PC-3 (cell line): ENCODE measurements at regions not wholly inside any gene's neighbourhood (a gene's known extent, or its start where the extent isn't known, plus 50 kb on each side); places are given as distances from the start of the nearest gene placed in this dataset.

Experiments
- ATAC-seq: fragments of 200-7000 bp; cut with Tn5 transposase; 2 replicates; pipeline ENCODE4 v1.9.1; 2020; ENCODE audit warnings: mild to moderate bottlenecking, moderate library complexity
- BruUV-seq: library from RNA; stranded (reverse); fragments of 400-500 nt; replicated peaks from 2 replicates; lab custom pipeline; 2021; lab: Mats Ljungman, UMichigan
- CTCF ChIA-PET: fragments of 300-600 bp; sonication (Branson Sonifier 250); formaldehyde crosslinking; loops from one replicate; lab custom pipeline; 2022; ENCODE audit warnings: antibody characterized with exemption; lab: Charles Lee
- POLR2A ChIA-PET: fragments of 300-600 bp; sonication (Branson Sonifier 250); formaldehyde crosslinking; loops from one replicate; lab custom pipeline; 2022; ENCODE audit warnings: antibody characterized with exemption; ENCODE audit not compliant: unreplicated experiment; lab: Charles Lee
- DNase-seq: peaks from one replicate; pipeline ENCODE4 v3.0.0-alpha.2; 2015
- H2AFZ ChIP-seq: fragments of 300-600 bp; sonication (generic); 2 replicates; pipeline ENCODE4 v1.6.0; 2016; ENCODE audit warnings: antibody characterized with exemption, low read length
- H3F3A ChIP-seq: fragments of 300-600 bp; sonication (generic); one replicate; pipeline ENCODE4 v1.6.0; 2017; ENCODE audit warnings: antibody characterized with exemption, low read length, control low read depth, mild to moderate bottlenecking; ENCODE audit not compliant: unreplicated experiment
- H3K27ac ChIP-seq: fragments of 300-600 bp; sonication (generic); 2 replicates; pipeline ENCODE4 v1.5.1; 2016; ENCODE audit warnings: mild to moderate bottlenecking, low read length
- H3K27me3 ChIP-seq: fragments of 300-600 bp; sonication (generic); 2 replicates; pipeline ENCODE4 v1.6.1; 2016; ENCODE audit warnings: low read length, mixed read lengths
- H3K36me3 ChIP-seq: fragments of 300-600 bp; sonication (generic); 2 replicates; pipeline ENCODE4 v1.6.1; 2016; ENCODE audit warnings: low read depth, mixed run types, low read length, mixed read lengths
- H3K4me1 ChIP-seq: fragments of 300-600 bp; sonication (generic); 2 replicates; pipeline ENCODE4 v1.5.1; 2016; ENCODE audit warnings: low read length; ENCODE audit not compliant: insufficient read depth
- H3K4me2 ChIP-seq: fragments of 300-600 bp; sonication (generic); 2 replicates; pipeline ENCODE4 v1.6.0; 2016; ENCODE audit warnings: low read length
- H3K4me3 ChIP-seq: fragments of 300-600 bp; sonication (generic); 2 replicates; pipeline ENCODE4 v1.5.1; 2016; ENCODE audit warnings: mild to moderate bottlenecking, low read length, mixed read lengths
- H3K79me2 ChIP-seq: fragments of 300-600 bp; sonication (generic); 2 replicates; pipeline ENCODE4 v1.6.1; 2017; ENCODE audit warnings: low read length, mixed read lengths
- H3K9ac ChIP-seq: fragments of 300-600 bp; sonication (generic); 2 replicates; pipeline ENCODE4 v1.6.0; 2016; ENCODE audit warnings: mild to moderate bottlenecking, low read length
- H3K9me2 ChIP-seq: fragments of 300-600 bp; sonication (generic); replicated peaks from 2 replicates; pipeline ENCODE4 v1.6.1; 2016; ENCODE audit warnings: mixed run types, low read length, mixed read lengths
- H3K9me3 ChIP-seq: fragments of 300-600 bp; sonication (generic); 2 replicates; pipeline ENCODE4 v1.6.1; 2016; ENCODE audit warnings: low read length, mixed read lengths
- H4K20me1 ChIP-seq: fragments of 300-600 bp; sonication (generic); 2 replicates; pipeline ENCODE4 v1.6.1; 2016; ENCODE audit warnings: low read length, mixed read lengths
- EZH2 ChIP-seq: fragments of 300-600 bp; sonication (generic); IDR thresholded peaks from one replicate; pipeline ENCODE4 v1.6.1; 2017; ENCODE audit warnings: antibody characterized with exemption, mild to moderate bottlenecking, low read length; ENCODE audit not compliant: unreplicated experiment
- EZH2phosphoT487 ChIP-seq: fragments of 300-600 bp; sonication (generic); IDR thresholded peaks from 2 replicates; pipeline ENCODE4 v1.6.1; 2018; ENCODE audit warnings: mild to moderate bottlenecking, antibody characterized with exemption, low read length, borderline replicate concordance
- intact Hi-C: fragments of 100-400 bp; cut with micrococcal nuclease; formaldehyde crosslinking; loops from 2 replicates; pipeline ENCODE4 v1.9.0; 2023
- TF ChIP-seq, protein P1 (sequence below): fragments of 300-600 bp; sonication (generic); conservative IDR thresholded peaks from 2 replicates; pipeline ENCODE4 v1.5.1; 2017; ENCODE audit warnings: antibody characterized with exemption, low read depth, mild to moderate bottlenecking, low read length

GRCh38 chr1:192740214-192740613, 68.6 kb upstream of the RGS2 start:
- Histone ChIP-seq H3K27me3 (no peaks in the 10 kb centered on the region), H3K79me2 (no peaks in the 10 kb centered on the region), H3K9ac (no peak overlapping the region), H3K9me3 (no peaks in the 10 kb centered on the region), H4K20me1 (no peaks in the 10 kb centered on the region), H3K4me2 (no peak overlapping the region), H3K9me2 (no peaks in the 10 kb centered on the region), H3K27ac (no peak overlapping the region), H3K4me1 (no peaks in the 10 kb centered on the region), H3K36me3 (no peaks in the 10 kb centered on the region), H3F3A (no peaks in the 10 kb centered on the region), H2AFZ (no peak overlapping the region), H3K4me3 (no peak overlapping the region)
- DNase-seq: no peak
- ATAC-seq: no peak
- POLR2A ChIA-PET: no interaction called here
- TF ChIP-seq, protein P1, sequence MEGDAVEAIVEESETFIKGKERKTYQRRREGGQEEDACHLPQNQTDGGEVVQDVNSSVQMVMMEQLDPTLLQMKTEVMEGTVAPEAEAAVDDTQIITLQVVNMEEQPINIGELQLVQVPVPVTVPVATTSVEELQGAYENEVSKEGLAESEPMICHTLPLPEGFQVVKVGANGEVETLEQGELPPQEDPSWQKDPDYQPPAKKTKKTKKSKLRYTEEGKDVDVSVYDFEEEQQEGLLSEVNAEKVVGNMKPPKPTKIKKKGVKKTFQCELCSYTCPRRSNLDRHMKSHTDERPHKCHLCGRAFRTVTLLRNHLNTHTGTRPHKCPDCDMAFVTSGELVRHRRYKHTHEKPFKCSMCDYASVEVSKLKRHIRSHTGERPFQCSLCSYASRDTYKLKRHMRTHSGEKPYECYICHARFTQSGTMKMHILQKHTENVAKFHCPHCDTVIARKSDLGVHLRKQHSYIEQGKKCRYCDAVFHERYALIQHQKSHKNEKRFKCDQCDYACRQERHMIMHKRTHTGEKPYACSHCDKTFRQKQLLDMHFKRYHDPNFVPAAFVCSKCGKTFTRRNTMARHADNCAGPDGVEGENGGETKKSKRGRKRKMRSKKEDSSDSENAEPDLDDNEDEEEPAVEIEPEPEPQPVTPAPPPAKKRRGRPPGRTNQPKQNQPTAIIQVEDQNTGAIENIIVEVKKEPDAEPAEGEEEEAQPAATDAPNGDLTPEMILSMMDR: no peak
- TF ChIP-seq EZH2phosphoT487 (no peak), EZH2 (no peak)
- intact Hi-C loops: no loop called here
- no TSS peak for BruUV-seq
- CTCF ChIA-PET: no interaction called here

DNA sequence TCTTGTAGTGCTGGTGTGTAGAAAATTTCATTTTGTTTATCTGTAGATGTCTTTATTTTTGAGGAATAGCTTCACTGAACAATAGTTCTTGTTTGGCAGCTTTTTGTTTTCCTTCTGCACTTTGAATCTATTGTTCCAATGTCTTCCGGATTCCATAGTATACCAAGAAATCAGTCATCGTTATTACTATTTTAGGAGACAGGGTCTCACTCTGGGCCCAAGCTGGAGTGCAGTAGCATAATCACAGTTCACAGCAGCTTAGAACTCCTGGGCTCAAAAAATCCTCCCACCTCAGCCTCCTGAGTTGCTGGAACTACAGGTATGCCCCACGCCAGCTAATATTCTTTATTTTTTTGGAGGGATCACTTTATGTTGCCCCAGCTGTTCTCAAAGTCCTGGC, 67.7 kb upstream of the RGS2 start:
- ChIA-PET POLR2A (no interaction called here), CTCF (interaction anchor here (0.5 kb wide), 1 partner anchor 234 kb away, joined by 5 read pairs; no protein-coding TSS in a partner anchor)
- no peaks in the 10 kb centered on the region for H3K79me2 ChIP-seq
- H3K27me3 ChIP-seq: no peaks in the 10 kb centered on the region
- H3K9me2 ChIP-seq: no peaks in the 10 kb centered on the region
- H3K9me3 ChIP-seq: no peaks in the 10 kb centered on the region
- intact Hi-C loops: no loop called here
- no peaks in the 10 kb centered on the region for H3F3A ChIP-seq
- ATAC-seq (no peak), DNase-seq (no peak)
- no peak for TF ChIP-seq EZH2phosphoT487
- TF ChIP-seq EZH2: no peak
- TF ChIP-seq, protein P1: no peak
- no peak overlapping the region for H3K9ac ChIP-seq
- H3K4me2 ChIP-seq: no peak overlapping the region
- no peaks in the 10 kb centered on the region for H3K4me1 ChIP-seq
- no peaks in the 10 kb centered on the region for H3K36me3 ChIP-seq
- H3K4me3 ChIP-seq: no peak overlapping the region
- BruUV-seq: no TSS peak
- H2AFZ ChIP-seq: no peak overlapping the region
- H3K27ac ChIP-seq: no peak overlapping the region
- H4K20me1 ChIP-seq: no peaks in the 10 kb centered on the region

DNA sequence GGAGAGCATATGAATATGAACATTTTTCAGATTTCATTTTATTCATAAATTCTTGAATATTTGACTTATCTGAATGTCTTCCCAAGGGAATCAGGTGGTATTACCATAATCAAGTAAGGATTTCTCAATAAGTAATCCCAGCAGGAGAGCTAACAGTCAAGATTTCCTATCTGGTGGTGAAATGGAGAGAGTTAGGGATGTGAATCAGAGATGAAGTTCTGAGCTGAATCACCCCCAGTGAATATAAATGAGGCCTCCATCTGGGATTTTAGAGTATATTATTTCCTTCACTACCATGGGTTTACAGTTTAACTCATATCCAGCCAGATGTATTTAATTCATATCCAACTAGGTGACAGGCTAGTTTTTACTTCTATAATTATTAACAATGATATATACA, 61.5 kb upstream of the RGS2 start:
- CTCF ChIA-PET: no interaction called here
- no peak for DNase-seq
- no peaks in the 10 kb centered on the region for H3K27me3 ChIP-seq
- no peak overlapping the region for H2AFZ ChIP-seq
- POLR2A ChIA-PET: no interaction called here
- no peaks in the 10 kb centered on the region for H3K9me2 ChIP-seq
- H3K4me2 ChIP-seq: no peak overlapping the region
- no peak overlapping the region for H3K9ac ChIP-seq
- H4K20me1 ChIP-seq: no peaks in the 10 kb centered on the region
- intact Hi-C loops: no loop called here
- TF ChIP-seq EZH2phosphoT487 (no peak), EZH2 (no peak)
- TF ChIP-seq, protein P1: no peak
- ATAC-seq: no peak
- H3K79me2 ChIP-seq: no peaks in the 10 kb centered on the region
- no peak overlapping the region for H3K4me3 ChIP-seq
- no TSS peak for BruUV-seq
- H3K36me3 ChIP-seq: no peaks in the 10 kb centered on the region
- no peaks in the 10 kb centered on the region for H3K9me3 ChIP-seq
- no peaks in the 10 kb centered on the region for H3K4me1 ChIP-seq
- H3K27ac ChIP-seq: no peak overlapping the region
- no peaks in the 10 kb centered on the region for H3F3A ChIP-seq
